ENCODE measurements at regions not wholly inside any gene's neighbourhood (a gene's known extent, or its start where the extent isn't known, plus 50 kb on each side); places are given as distances from the start of the nearest gene placed in this dataset.

- no peak for DNase-seq (ENCODE audit: low read depth, low spot score)
- in situ Hi-C loops (cut with HindIII; ENCODE audit: low sequenced_read_pairs), result no loop called here
- TF ChIP-seq CTCF (IDR thresholded peaks at IDR 0.05; ENCODE audit: low read depth, low read length), result no peak
- H3K4me3 ChIP-seq (ENCODE audit: low read depth, low read length), result no peak overlapping the region
Observed at GRCh38 chr6:165970001-165970400, 197.7 kb downstream of the TBXT start.

GRCh38 chr6:165969184-165969583 lies 198.5 kb downstream of the TBXT start:
- no peak overlapping the region for H3K4me3 ChIP-seq (ENCODE audit: low read depth, low read length)
- DNase-seq (ENCODE audit: low read depth, low spot score), result no peak
- in situ Hi-C loops (cut with HindIII; ENCODE audit: low sequenced_read_pairs), result no loop called here
- TF ChIP-seq CTCF (IDR thresholded peaks at IDR 0.05; ENCODE audit: low read depth, low read length), result no peak

GRCh38 chr6:165968408-165968807 lies 199.2 kb downstream of the TBXT start:
- no peak overlapping the region for H3K4me3 ChIP-seq (ENCODE audit: low read depth, low read length)
- in situ Hi-C loops (cut with HindIII; ENCODE audit: low sequenced_read_pairs), result no loop called here
- no peak for DNase-seq (ENCODE audit: low read depth, low spot score)
- TF ChIP-seq CTCF (IDR thresholded peaks at IDR 0.05; ENCODE audit: low read depth, low read length), result no peak

- in situ Hi-C loops (cut with HindIII; ENCODE audit: low sequenced_read_pairs), result no loop called here
- H3K4me3 ChIP-seq (ENCODE audit: low read depth, low read length), result no peak overlapping the region
- DNase-seq (ENCODE audit: low read depth, low spot score), result no peak
- no peak for TF ChIP-seq CTCF (IDR thresholded peaks at IDR 0.05; ENCODE audit: low read depth, low read length)
Observed at GRCh38 chr6:165967810-165968407, 199.7 kb downstream of the TBXT start.

- DNase-seq (ENCODE audit: low read depth, low spot score), result no peak
- in situ Hi-C loops (cut with HindIII; ENCODE audit: low sequenced_read_pairs), result no loop called here
- no peak for TF ChIP-seq CTCF (IDR thresholded peaks at IDR 0.05; ENCODE audit: low read depth, low read length)
- no peak overlapping the region for H3K4me3 ChIP-seq (ENCODE audit: low read depth, low read length)
Observed at GRCh38 chr6:165963750-165964149, 203.9 kb downstream of the TBXT start.

GRCh38 chr6:165962366-165962765 lies 205.3 kb downstream of the TBXT start:
- in situ Hi-C loops (cut with HindIII; ENCODE audit: low sequenced_read_pairs), result no loop called here

More at GRCh38 chr6:165962366-165962765, 205.3 kb downstream of the TBXT start:
- TF ChIP-seq CTCF (IDR thresholded peaks at IDR 0.05; ENCODE audit: low read depth, low read length), result no peak
- DNase-seq (ENCODE audit: low read depth, low spot score), result no peak
- H3K4me3 ChIP-seq (ENCODE audit: low read depth, low read length), result no peak overlapping the region
